ENCODE measurements at regions not wholly inside any gene's neighbourhood (a gene's known extent, or its start where the extent isn't known, plus 50 kb on each side); places are given as distances from the start of the nearest gene placed in this dataset.

GRCh38 chr17:51372345-51373004 lies 112.1 kb downstream of the UTP18 start (continued):
- no peak for TF ChIP-seq MLLT1 (IDR thresholded peaks at IDR 0.05)
- TF ChIP-seq SMAD2 (IDR thresholded peaks at IDR 0.05; ENCODE audit: low read depth, low read length): no peak
- peak; percentile 84 for TF ChIP-seq L3MBTL2 (IDR thresholded peaks at IDR 0.05)
- TF ChIP-seq ZSCAN32 (CRISPR knock-in tag; IDR thresholded peaks at IDR 0.05): no peak
- TF ChIP-seq ZNF23 (CRISPR knock-in tag; IDR thresholded peaks at IDR 0.05): no peak
- TF ChIP-seq ZNF224 (CRISPR knock-in tag; IDR thresholded peaks at IDR 0.05): no peak
- no peak for TF ChIP-seq ZNF324 (CRISPR knock-in tag; IDR thresholded peaks at IDR 0.05)
- TF ChIP-seq, protein P1, sequence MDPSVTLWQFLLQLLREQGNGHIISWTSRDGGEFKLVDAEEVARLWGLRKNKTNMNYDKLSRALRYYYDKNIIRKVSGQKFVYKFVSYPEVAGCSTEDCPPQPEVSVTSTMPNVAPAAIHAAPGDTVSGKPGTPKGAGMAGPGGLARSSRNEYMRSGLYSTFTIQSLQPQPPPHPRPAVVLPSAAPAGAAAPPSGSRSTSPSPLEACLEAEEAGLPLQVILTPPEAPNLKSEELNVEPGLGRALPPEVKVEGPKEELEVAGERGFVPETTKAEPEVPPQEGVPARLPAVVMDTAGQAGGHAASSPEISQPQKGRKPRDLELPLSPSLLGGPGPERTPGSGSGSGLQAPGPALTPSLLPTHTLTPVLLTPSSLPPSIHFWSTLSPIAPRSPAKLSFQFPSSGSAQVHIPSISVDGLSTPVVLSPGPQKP (CRISPR knock-in tag; IDR thresholded peaks at IDR 0.05): no peak
- no peak for TF ChIP-seq ARID3A (IDR thresholded peaks at IDR 0.05; ENCODE audit: borderline replicate concordance, low read depth, low read length)
- TF ChIP-seq, protein P2, sequence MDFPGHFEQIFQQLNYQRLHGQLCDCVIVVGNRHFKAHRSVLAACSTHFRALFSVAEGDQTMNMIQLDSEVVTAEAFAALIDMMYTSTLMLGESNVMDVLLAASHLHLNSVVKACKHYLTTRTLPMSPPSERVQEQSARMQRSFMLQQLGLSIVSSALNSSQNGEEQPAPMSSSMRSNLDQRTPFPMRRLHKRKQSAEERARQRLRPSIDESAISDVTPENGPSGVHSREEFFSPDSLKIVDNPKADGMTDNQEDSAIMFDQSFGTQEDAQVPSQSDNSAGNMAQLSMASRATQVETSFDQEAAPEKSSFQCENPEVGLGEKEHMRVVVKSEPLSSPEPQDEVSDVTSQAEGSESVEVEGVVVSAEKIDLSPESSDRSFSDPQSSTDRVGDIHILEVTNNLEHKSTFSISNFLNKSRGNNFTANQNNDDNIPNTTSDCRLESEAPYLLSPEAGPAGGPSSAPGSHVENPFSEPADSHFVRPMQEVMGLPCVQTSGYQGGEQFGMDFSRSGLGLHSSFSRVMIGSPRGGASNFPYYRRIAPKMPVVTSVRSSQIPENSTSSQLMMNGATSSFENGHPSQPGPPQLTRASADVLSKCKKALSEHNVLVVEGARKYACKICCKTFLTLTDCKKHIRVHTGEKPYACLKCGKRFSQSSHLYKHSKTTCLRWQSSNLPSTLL (IDR thresholded peaks at IDR 0.05): no peak
- TF ChIP-seq, protein P3, sequence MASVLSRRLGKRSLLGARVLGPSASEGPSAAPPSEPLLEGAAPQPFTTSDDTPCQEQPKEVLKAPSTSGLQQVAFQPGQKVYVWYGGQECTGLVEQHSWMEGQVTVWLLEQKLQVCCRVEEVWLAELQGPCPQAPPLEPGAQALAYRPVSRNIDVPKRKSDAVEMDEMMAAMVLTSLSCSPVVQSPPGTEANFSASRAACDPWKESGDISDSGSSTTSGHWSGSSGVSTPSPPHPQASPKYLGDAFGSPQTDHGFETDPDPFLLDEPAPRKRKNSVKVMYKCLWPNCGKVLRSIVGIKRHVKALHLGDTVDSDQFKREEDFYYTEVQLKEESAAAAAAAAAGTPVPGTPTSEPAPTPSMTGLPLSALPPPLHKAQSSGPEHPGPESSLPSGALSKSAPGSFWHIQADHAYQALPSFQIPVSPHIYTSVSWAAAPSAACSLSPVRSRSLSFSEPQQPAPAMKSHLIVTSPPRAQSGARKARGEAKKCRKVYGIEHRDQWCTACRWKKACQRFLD (CRISPR knock-in tag; IDR thresholded peaks at IDR 0.05): 0 out of 2 replicates have a peak, but pooled peaks have one; percentile 61
- TF ChIP-seq ARHGAP35 (IDR thresholded peaks at IDR 0.05; ENCODE audit: partially characterized antibody): no peak
- TF ChIP-seq ZNF518B (CRISPR knock-in tag; IDR thresholded peaks at IDR 0.05): no peak
- TF ChIP-seq FOXM1 (IDR thresholded peaks at IDR 0.05; ENCODE audit: low read depth): no peak
- TF ChIP-seq FOXM1 (CRISPR knock-in tag; IDR thresholded peaks at IDR 0.05; ENCODE audit: low read depth): no peak
- peak; percentile 80 for TF ChIP-seq ZNF143 (CRISPR knock-in tag; IDR thresholded peaks at IDR 0.05)
